ENCODE measurements at regions not wholly inside any gene's neighbourhood (a gene's known extent, or its start where the extent isn't known, plus 50 kb on each side); places are given as distances from the start of the nearest gene placed in this dataset.

DNA sequence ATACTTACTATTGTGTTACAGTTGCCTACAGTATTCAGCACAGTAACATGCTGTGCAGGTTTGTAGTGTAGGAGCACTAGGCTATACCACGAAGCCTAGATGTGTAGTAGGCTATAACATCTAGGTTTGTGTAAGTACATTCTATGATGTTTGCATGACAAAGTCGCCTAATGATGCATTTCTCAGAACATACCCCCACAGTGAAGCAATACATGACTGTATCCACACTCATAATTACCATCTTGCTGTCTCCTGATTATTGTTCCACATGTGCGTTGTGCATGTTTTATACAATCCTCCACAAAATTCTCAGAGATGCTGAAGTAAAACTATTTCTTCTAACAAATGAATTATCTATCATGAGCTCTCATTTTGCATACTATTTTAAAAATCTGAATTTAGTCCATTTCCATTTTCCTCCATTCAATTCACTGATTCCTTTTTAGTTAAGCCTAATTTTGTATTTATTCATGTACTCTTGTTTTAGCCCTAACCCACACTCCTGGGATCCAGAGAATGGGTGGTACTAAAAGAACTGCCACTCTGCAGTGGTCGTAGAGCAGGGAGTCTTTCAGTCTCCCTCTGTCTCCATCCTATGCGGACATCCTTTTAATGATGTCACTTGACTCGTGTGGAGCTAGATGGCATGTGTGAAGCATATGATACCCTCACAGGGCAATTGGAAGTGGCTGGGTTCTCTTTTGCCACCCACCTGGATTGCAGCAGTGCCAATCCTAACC lies 67.6 kb upstream of the CAV2 start:
- no peak for TF ChIP-seq CTCF (IDR thresholded peaks at IDR 0.05)
- TF ChIP-seq ZFX (IDR thresholded peaks at IDR 0.05; ENCODE audit: borderline replicate concordance): no peak
